ENCODE measurements at regions not wholly inside any gene's neighbourhood (a gene's known extent, or its start where the extent isn't known, plus 50 kb on each side); places are given as distances from the start of the nearest gene placed in this dataset.

DNA sequence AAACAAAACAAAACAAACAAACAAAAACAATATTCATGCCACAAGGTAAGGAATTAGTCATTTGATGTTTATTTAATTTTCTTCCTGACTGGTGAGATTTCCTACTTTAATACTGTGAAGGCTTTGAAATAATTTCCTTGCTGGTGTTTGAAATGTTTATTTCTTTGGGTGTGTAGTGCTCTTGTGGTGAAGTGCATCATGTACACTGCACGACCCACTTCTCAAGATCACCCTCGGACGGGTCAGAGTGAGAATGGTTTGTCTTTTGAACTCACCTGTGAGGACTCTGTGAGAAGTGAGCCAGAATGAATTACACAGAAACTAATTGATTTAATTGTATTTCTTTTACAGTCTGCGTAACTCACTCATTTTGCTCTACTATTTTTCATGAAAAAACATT, 1211.5 kb downstream of the SORCS1 start:
- TF ChIP-seq, protein P1, sequence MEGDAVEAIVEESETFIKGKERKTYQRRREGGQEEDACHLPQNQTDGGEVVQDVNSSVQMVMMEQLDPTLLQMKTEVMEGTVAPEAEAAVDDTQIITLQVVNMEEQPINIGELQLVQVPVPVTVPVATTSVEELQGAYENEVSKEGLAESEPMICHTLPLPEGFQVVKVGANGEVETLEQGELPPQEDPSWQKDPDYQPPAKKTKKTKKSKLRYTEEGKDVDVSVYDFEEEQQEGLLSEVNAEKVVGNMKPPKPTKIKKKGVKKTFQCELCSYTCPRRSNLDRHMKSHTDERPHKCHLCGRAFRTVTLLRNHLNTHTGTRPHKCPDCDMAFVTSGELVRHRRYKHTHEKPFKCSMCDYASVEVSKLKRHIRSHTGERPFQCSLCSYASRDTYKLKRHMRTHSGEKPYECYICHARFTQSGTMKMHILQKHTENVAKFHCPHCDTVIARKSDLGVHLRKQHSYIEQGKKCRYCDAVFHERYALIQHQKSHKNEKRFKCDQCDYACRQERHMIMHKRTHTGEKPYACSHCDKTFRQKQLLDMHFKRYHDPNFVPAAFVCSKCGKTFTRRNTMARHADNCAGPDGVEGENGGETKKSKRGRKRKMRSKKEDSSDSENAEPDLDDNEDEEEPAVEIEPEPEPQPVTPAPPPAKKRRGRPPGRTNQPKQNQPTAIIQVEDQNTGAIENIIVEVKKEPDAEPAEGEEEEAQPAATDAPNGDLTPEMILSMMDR (IDR thresholded peaks at IDR 0.05): no peak
- no peak for TF ChIP-seq POLR2A (IDR thresholded peaks at IDR 0.05)
- no peak for TF ChIP-seq POLR2AphosphoS5 (IDR thresholded peaks at IDR 0.05)
